AG04449 (cell line): ENCODE measurements at regions not wholly inside any gene's neighbourhood (a gene's known extent, or its start where the extent isn't known, plus 50 kb on each side); places are given as distances from the start of the nearest gene placed in this dataset.
"Not testable (repeated sequence)": the region's sequence is repeated elsewhere in the genome, so short reads cannot be mapped to it uniquely, and the experiment has no call there.

Source experiments
- CTCF ChIA-PET: fragments of 350-600 bp; formaldehyde crosslinking; extraction: SDS; loops from one replicate; lab custom pipeline; 2021; ENCODE audit warnings: antibody characterized with exemption; lab: Yijun Ruan, JAX
- POLR2A ChIA-PET: fragments of 400-600, 350-600 bp; formaldehyde crosslinking; extraction: SDS; loops from one replicate; lab custom pipeline; 2020; ENCODE audit warnings: antibody characterized with exemption, inconsistent platforms; lab: Yijun Ruan, JAX
- DNase-seq: peaks from one replicate; pipeline ENCODE4 v3.0.0-alpha.2; 2010; ENCODE audit warnings: low read depth, low spot score
- H3K4me3 ChIP-seq: 2 replicates; pipeline ENCODE4 v1.5.1; 2011; ENCODE audit warnings: low read depth, mild to moderate bottlenecking, control low read depth, low read length
- CTCF ChIP-seq: IDR thresholded peaks from one replicate; pipeline ENCODE4 v1.5.1; 2011; ENCODE audit warnings: mild to moderate bottlenecking, moderate library complexity, low read length, control low read depth, inconsistent platforms; ENCODE audit not compliant: insufficient read depth; ENCODE audit errors: missing control alignments

GRCh38 chr14:105891631-105892452, 365.5 kb downstream of the TMEM121 start:
- no peak overlapping the region for H3K4me3 ChIP-seq
- no peak for DNase-seq
- POLR2A ChIA-PET, result no interaction called here
- TF ChIP-seq CTCF, result no peak
- CTCF ChIA-PET, result no interaction called here

GRCh38 chr14:105892453-105893441, 366.4 kb downstream of the TMEM121 start:
- DNase-seq, POLR2A ChIA-PET, CTCF ChIA-PET, H3K4me3 ChIP-seq: not testable (repeated sequence)

GRCh38 chr14:105893686-105894085, 367.3 kb downstream of the TMEM121 start:
- H3K4me3 ChIP-seq, POLR2A ChIA-PET, CTCF ChIA-PET, DNase-seq: not testable (repeated sequence)

GRCh38 chr14:105894125-105894977, 368.0 kb downstream of the TMEM121 start:
- DNase-seq, result no peak
- TF ChIP-seq CTCF, result no peak
- POLR2A ChIA-PET, result no interaction called here
- CTCF ChIA-PET, result no interaction called here
- H3K4me3 ChIP-seq, result no peak overlapping the region

GRCh38 chr14:105894978-105895881, 368.8 kb downstream of the TMEM121 start:
- ChIA-PET POLR2A (no interaction called here), CTCF (no interaction called here)
- H3K4me3 ChIP-seq, result no peak overlapping the region
- no peak for DNase-seq
- TF ChIP-seq CTCF, result no peak

GRCh38 chr14:105896206-105896605, 369.8 kb downstream of the TMEM121 start:
- CTCF ChIA-PET, DNase-seq, H3K4me3 ChIP-seq, POLR2A ChIA-PET: not testable (repeated sequence)

- DNase-seq, H3K4me3 ChIP-seq, CTCF ChIA-PET, POLR2A ChIA-PET: not testable (repeated sequence)
Observed at GRCh38 chr14:105896961-105897724, 370.8 kb downstream of the TMEM121 start.
